CD4-positive, alpha-beta T cell treated with Interleukin-15 for 1 hour (primary cell): ENCODE measurements at regions not wholly inside any gene's neighbourhood (a gene's known extent, or its start where the extent isn't known, plus 50 kb on each side); places are given as distances from the start of the nearest gene placed in this dataset.
A peak's percentile ranks its signal among the peaks of the same experiment; 100 is the strongest.

Experiments used
- DNase-seq: peaks from one replicate; pipeline ENCODE4 v3.0.0-alpha.2; 2020

- DNase-seq, result no peak
These were observed 52.5 kb upstream of the TTC29 start for GRCh38 chr4:146998157-146998556.

- no peak for DNase-seq
These were observed 58.5 kb upstream of the TTC29 start for GRCh38 chr4:147003956-147004809.

- DNase-seq, result no peak
These were observed 60.6 kb upstream of the TTC29 start for GRCh38 chr4:147006229-147006628.

DNA sequence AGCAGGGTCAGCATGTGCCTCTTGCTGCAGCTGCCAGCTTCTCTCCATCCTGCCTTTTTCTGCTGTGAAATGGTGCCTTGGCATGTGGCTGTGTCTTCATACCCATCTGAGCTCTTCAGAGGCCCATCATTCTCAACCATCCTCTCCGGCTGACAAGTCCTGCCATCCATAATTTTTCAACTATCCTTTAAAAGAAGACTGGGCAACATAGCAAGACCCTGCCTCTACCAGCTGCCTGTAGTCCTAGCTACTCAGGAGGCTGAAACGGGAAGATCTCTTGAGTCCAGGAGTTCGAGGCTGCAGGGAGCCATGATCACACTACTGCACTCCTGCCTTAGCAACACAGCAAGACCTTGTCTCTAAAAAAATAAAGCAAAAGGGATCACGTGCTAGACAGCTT lies 64.2 kb upstream of the TTC29 start:
- no peak for DNase-seq

GRCh38 chr4:147011411-147011810 lies 65.7 kb upstream of the TTC29 start:
- no peak for DNase-seq

- no peak for DNase-seq
These were observed 66.5 kb upstream of the TTC29 start for GRCh38 chr4:147012059-147012707.

- no peak for DNase-seq
These were observed 69.3 kb upstream of the TTC29 start for GRCh38 chr4:147014946-147015345.

DNA sequence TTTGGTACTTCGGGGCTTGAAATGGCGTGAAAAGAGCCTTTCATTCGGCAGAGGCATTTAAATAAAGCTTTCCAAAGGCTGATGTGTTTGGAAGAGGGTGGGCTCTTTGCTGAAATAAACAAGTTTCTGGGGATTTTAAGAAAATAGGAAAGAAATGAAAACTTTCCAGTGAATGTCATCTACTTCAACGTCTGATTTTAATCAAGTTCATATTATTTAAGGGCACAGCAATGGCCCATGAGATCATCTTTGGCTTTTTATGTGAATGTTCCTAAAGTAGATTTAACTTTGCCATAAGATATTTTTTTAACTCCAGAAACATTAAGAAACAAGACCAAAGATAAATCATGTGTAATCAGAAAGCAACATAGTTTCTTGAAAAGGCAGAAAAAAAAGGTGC lies 69.8 kb upstream of the TTC29 start:
- DNase-seq, result no peak

GRCh38 chr4:147017081-147017480 lies 71.4 kb upstream of the TTC29 start:
- no peak for DNase-seq

DNA sequence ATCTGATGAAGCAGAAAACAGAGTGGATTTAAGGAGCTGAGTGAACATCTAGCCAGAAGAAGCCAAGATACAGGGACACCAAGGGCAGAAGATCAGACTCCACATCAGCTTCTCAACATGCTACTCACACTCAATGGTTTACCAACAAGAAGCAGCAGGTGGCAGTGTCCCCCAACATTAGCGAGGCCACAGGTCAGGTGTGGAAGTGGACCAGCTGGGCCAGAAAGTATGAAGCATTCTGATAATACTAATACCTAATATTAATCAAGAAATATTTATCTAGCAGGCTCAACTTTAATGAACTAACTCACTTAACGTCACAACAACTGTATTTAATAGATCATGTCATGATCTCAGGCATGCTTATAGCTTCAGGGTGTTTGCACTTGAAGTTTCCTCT lies 73.4 kb upstream of the TTC29 start:
- DNase-seq, result peak; percentile 26

DNA sequence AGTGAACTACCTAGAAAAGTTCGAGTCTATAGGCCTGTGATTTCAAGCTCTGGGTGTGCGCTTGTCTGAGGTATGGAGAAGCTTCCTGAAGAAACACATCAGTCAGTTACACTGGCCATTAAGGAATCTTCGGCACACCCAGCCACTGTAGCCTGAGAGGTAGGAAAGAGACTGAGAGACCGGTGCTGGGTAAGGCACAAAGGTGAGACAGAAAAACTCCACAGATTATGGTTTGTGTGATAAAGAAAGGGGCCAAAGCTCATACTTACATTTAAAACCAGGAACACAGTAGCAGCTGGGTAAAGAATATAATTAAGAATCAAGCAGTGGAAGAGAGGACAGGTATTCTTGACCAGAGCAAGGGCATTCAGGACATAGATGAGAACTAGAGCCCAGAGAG lies 74.8 kb upstream of the TTC29 start:
- no peak for DNase-seq

DNA sequence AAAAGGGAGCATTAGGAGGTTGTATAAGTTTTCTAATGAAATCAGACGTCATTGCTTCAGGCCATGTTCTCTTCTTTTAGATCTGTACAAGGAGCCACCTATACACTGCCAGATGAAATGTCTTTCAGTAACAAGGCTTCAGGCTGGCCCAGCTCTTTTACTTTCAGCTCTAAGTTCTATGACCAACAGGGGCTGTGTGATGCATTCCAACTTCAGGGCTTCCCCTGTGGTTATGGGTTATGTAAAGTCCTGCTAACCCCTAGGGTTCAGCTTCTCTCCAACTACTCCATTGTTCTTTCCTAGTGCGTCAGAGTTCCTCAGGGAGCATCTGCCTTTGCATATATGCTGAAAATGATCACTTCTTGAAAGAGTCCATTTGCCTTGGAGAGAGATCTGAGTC lies 79.4 kb upstream of the TTC29 start:
- no peak for DNase-seq

DNA sequence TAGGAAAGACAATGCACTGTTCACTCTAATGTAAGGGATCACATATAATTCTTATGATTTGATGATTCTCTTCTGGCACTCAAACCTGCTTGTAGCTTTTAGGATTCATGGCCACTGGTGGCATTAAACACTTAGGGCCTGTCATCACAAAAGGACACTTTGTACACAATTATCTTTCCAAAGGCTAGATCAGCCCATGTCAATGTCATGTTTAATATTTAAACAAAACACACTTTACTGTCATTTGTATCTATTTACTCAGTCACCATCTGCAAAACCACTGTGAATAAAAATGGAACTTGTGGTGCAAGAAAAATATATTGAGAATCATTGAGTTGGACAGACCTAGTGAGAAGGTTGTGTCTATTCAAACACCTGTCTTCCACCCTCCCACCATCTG lies 83.6 kb upstream of the TTC29 start:
- no peak for DNase-seq

DNA sequence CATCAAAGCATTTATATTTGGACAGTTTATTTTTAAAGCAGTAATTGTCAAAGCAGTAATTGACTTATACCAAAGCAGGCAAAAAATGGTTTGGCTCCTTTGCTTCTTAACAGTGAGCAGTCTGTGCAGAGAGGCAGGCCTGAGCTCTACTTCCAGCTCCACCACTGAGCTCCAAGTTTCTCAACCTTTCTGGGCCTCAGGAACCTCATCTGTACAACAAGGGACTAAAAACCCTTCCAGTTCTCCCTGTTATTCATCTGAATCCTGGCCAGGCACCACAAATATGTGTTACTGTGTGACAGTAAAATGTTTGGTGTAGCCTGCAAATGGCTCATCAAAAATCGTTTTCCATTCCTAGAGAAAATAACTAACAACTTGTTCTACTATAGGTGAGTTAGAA lies 88.7 kb upstream of the TTC29 start:
- no peak for DNase-seq

DNA sequence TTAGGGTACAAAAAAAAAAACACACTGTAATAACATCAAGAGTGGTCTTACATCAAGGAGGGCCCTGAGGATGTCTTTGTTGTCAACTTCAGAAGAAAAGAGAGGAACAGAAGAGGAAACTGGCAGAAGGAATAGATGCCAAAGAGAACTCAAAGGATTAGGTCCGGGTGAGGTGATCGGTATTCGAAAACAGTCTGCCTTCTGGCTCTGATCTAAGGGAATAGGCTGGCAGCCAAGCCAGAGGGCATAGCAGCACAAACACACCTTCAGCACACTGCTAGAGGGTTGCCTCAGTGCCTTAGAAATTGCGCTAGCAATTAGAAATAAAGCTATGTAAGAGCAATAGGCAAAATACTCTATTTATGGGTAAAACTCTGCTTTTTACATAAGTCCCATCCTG lies 91.4 kb upstream of the TTC29 start:
- DNase-seq, result no peak

DNA sequence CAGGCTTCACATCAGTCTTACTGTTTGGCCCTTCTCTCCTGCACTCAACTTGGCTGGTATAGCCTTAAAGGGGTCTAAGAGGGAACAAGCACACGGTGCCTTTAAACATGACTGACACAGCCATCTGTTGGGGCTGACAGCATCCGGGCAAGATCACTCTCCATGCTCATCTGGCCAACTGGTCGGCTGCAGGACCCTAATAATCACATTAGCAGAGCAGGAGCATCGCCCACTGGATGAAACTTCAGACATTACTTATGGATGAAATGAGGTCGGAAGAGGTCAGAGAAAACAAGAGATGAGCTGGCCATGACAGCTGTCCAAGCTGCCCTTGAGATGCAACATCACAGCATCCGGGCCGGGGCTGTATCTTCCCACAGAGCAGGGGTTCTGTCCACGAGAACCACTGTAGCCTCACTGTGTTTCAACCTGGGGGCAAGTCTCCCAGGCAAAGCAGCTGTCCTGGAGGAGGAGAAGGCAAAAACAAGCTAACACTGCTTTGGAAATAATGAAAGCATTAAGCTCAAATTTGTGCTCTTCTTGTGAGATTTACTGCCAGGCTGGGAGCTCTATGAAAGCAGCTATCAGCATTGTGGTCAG lies 94.4 kb upstream of the TTC29 start:
- DNase-seq, result no peak

DNA sequence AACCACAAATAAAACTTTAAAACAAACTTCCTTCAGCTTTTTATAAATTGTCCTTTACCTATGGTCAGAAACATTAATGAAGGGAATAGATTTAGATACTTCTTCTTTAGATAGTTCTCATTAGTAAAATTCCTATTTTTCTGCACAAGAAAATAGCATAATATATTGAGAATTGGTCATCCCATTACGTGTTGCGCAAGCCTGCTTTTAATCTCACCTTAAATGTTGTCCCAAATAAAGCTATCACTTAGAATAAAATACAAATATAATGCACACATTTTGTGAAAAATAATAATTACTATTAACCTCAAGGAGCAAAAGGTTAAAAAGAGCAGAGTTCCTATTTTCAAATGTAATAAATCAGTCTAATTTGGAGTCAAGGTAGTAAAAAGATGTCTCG lies 95.2 kb upstream of the TTC29 start:
- no peak for DNase-seq

DNA sequence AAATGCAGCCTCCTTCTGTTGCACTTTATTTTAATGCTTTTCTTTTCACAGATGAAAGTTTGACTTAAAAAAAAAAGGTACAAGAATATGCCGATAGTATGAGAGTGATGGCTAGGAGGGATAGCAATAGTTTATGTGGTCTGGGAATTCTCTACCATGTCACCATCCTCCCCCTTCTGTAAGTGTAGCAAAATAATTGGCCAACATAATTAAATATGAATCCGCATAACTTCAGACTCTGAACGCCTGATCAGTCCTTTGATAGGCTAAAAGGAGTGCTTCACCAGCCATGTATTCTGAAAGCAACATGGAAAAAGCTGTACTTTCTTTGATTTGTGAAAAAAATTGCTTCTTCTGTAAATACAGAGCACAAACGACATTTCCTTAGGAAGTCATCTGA lies 95.7 kb upstream of the TTC29 start:
- no peak for DNase-seq

DNA sequence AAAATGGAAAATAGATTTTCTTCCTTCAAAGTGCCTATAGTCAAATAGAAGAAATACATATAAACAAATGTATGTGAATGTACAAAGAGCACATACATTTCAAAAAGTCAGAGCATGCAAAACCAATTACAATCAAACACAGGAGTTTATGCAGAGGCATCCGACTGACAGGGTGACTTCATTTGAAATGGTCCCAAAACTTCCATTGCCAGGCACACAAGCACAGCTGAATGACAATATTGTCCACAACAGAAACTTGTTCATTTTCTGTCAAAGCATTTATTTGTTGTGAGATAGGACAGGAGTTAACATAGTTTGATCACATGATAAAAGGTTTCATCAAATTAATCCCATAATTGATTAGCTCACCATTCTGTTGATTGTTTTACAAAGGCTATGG lies 96.4 kb upstream of the TTC29 start:
- DNase-seq, result no peak

DNA sequence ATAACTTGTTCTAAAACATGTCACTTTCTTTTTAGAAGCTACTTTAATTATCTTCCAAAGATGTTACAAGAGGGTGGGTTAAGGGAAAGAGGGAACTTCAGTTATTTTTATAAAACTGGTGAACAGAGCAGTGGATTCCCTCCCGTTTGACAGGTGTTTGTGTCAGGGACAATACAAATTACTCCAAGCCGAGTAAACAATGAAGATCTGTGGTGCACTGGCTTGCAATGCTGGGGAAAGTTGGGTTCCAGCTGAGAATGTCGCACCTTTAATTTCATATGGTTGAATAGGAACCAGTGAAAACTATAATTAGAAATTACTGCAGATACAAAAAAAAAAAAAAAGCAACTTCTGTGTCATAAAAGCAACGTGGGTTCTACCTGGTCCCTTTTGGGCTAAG lies 98.6 kb upstream of the TTC29 start:
- DNase-seq, result no peak

DNA sequence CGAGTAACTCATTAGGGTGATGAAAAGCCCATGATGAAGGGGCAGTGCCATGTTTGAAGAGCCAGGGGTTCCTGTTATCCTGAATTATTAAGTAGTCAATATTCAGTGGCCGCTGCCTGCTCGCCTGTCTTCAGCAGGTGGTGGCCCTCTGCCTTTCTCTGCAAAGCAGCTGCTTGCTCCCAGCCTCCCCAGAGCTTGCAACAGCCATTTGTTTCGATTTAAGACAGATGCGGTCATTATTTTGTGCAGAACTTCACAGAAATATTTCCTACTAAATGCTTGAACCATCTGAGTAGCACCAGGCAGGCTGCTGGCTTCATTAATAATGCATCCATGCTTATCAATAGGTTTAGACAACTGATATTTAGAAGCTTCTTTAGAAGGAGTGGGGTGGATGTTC lies 104.3 kb upstream of the TTC29 start:
- DNase-seq, result no peak

- no peak for DNase-seq
These were observed 104.7 kb upstream of the TTC29 start for GRCh38 chr4:147050356-147050765.

DNA sequence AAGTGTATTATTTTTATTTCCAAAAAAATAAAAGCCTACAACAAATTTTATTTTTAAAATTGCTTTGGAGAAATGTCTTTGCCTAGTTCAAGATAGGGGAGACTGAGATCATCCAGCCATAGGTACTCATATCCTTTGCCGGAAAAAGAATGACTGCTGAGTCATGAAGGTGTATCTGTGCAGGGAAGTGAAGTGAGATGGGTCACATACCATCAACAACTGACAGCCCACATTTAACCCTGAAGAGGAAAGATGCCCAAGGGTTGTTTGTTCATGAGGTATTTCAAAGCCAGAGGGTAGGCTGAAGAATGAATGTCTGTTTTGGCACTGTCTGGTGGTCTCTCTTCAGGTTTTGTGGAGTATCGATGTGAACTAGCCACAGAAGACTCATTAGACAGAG lies 106.7 kb upstream of the TTC29 start:
- no peak for DNase-seq

DNA sequence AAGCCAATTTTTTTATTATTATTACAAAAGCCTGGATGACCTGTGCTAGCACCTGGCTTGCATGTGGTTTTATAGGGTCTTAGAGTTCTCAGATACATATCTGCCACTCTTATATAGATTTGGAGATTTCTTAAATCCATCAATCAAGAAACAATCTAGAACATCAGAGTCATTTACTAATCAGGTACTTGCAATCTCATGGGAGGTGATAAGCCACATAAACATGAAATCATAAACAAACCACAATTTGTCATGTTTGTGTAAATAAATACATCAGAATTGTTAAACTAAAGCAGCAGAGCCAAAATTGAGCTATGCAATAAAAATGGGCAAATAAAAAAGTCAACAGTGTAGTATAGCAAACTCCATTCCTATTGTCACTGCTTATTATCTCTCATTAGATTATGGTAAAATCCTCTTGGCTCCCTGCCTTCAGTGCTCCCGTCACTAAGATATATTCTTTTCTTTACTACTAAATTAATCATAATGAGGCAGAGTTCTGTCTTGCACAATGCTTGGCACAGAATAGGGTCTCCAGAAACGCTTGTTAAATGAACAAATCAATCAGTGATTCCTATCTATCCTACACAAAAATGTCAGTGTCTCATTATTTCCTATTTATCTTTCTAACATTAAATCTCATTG lies 108.7 kb upstream of the TTC29 start:
- DNase-seq, result no peak
